ENCODE measurements at regions not wholly inside any gene's neighbourhood (a gene's known extent, or its start where the extent isn't known, plus 50 kb on each side); places are given as distances from the start of the nearest gene placed in this dataset.

GRCh38 chr11:45751430-45751829 is 53.5 kb upstream of the SLC35C1 start:
- TF ChIP-seq ZBTB33 (IDR thresholded peaks at IDR 0.05; ENCODE audit: extremely low read depth, insufficient replicate concordance, low read length) (no peak), SP1 (IDR thresholded peaks at IDR 0.05; ENCODE audit: low read depth) (no peak), YY1 (IDR thresholded peaks at IDR 0.05; ENCODE audit: extremely low read depth, insufficient replicate concordance, low read depth, low read length) (no peak), POLR2AphosphoS5 (IDR thresholded peaks at IDR 0.05; ENCODE audit: low read depth, low read length) (no peak)
- intact Hi-C loops (cut with micrococcal nuclease) = no loop called here
- Histone ChIP-seq H3K9me2 (ENCODE audit: insufficient read depth) (no peaks in the 10 kb centered on the region), H3K4me2 (ENCODE audit: low read length) (no peak overlapping the region), H3K27ac (ENCODE audit: low read depth, low read length) (no peak overlapping the region), H3K9me3 (ENCODE audit: control insufficient read depth in 1 of 2, insufficient read depth in 1 of 2, low read depth in 1 of 2, low read length in 2 of 2) (no peaks in the 10 kb centered on the region), H3K27me3 (ENCODE audit: insufficient read depth, low read length) (peaks cover 23% of the 10 kb centered on the region), H3K36me3 (ENCODE audit: control insufficient read depth in 1 of 2, insufficient read depth in 2 of 2, low read length in 2 of 2) (no peaks in the 10 kb centered on the region), H4K20me1 (ENCODE audit: insufficient read depth) (no peaks in the 10 kb centered on the region), H3K4me3 (replicated peaks in 1 of 2; ENCODE audit: low read depth in 1 of 2, low read length in 2 of 2) (no peak overlapping the region), H3K9ac (ENCODE audit: low read length) (no peak overlapping the region), H3K79me2 (ENCODE audit: insufficient read depth, low read length) (no peaks in the 10 kb centered on the region), H3K4me1 (ENCODE audit: control insufficient read depth in 1 of 2, insufficient read depth in 2 of 2, low read length in 2 of 2) (0 out of 4 replicates have a peak, but pooled peaks cover 0 to 3% of the 10 kb centered on the region in 2 experiments), H2AFZ (ENCODE audit: low read depth, low read length, poor library complexity, severe bottlenecking) (no peak overlapping the region)
- ATAC-seq (no peak), DNase-seq (ENCODE audit: low read depth, low spot score) (no peak)
- ChIA-PET CTCF (no interaction called here), POLR2A (no interaction called here), RAD21 (ENCODE audit: low non-redundant PET in 1 of 2, low total read pairs in 2 of 2, uncharacterized antibody in 2 of 2, unreplicated experiment in 2 of 2) (no interaction called here)
- no TSS peak for BruUV-seq (replicated peaks)

GRCh38 chr11:45750439-45750838 is 54.5 kb upstream of the SLC35C1 start:
- no peak overlapping the region for H2AFZ ChIP-seq (ENCODE audit: low read depth, low read length, poor library complexity, severe bottlenecking)
- ATAC-seq (no peak), DNase-seq (ENCODE audit: low read depth, low spot score) (no peak)
- no peaks in the 10 kb centered on the region for H3K9me3 ChIP-seq (ENCODE audit: control insufficient read depth in 1 of 2, insufficient read depth in 1 of 2, low read depth in 1 of 2, low read length in 2 of 2)
- H3K27ac ChIP-seq (ENCODE audit: low read depth, low read length) = no peak overlapping the region
- H3K9me2 ChIP-seq (ENCODE audit: insufficient read depth) = no peaks in the 10 kb centered on the region
- no peak overlapping the region for H3K9ac ChIP-seq (ENCODE audit: low read length)
- CTCF ChIA-PET = no interaction called here
- intact Hi-C loops (cut with micrococcal nuclease) = no loop called here
- H3K4me2 ChIP-seq (ENCODE audit: low read length) = no peak overlapping the region
- 0 out of 4 replicates have a peak, but pooled peaks cover 0 to 3% of the 10 kb centered on the region in 2 experiments for H3K4me1 ChIP-seq (ENCODE audit: control insufficient read depth in 1 of 2, insufficient read depth in 2 of 2, low read length in 2 of 2)
- no TSS peak for BruUV-seq (replicated peaks)
- H4K20me1 ChIP-seq (ENCODE audit: insufficient read depth) = no peaks in the 10 kb centered on the region
- H3K36me3 ChIP-seq (ENCODE audit: control insufficient read depth in 1 of 2, insufficient read depth in 2 of 2, low read length in 2 of 2) = no peaks in the 10 kb centered on the region
- TF ChIP-seq JUND (IDR thresholded peaks at IDR 0.05) (no peak), SRF (IDR thresholded peaks at IDR 0.05; ENCODE audit: low read depth) (no peak), ATF3 (IDR thresholded peaks at IDR 0.05) (no peak), CTCF (IDR thresholded peaks at IDR 0.05 in 2 of 3, conservative IDR thresholded peaks at IDR 0.05 in 1 of 3; ENCODE audit: borderline replicate concordance in 1 of 3, insufficient read depth in 1 of 3, low read depth in 2 of 3, low read length in 2 of 3) (no peak), CEBPB (IDR thresholded peaks at IDR 0.05; ENCODE audit: low read depth) (no peak), CBX3 (IDR thresholded peaks at IDR 0.05; ENCODE audit: low read depth) (no peak), EGR1 (IDR thresholded peaks at IDR 0.05; ENCODE audit: low read depth) (no peak), YY1 (IDR thresholded peaks at IDR 0.05; ENCODE audit: extremely low read depth, insufficient replicate concordance, low read depth, low read length) (no peak)
- no peak overlapping the region for H3K4me3 ChIP-seq (replicated peaks in 1 of 2; ENCODE audit: low read depth in 1 of 2, low read length in 2 of 2)
- POLR2A ChIA-PET = no interaction called here
- RAD21 ChIA-PET (ENCODE audit: low non-redundant PET in 1 of 2, low total read pairs in 2 of 2, uncharacterized antibody in 2 of 2, unreplicated experiment in 2 of 2) = no interaction called here
- peaks cover 23% of the 10 kb centered on the region for H3K27me3 ChIP-seq (ENCODE audit: insufficient read depth, low read length)
- H3K79me2 ChIP-seq (ENCODE audit: insufficient read depth, low read length) = no peaks in the 10 kb centered on the region
